GM18867 (cell line): ENCODE measurements at regions not wholly inside any gene's neighbourhood (a gene's known extent, or its start where the extent isn't known, plus 50 kb on each side); places are given as distances from the start of the nearest gene placed in this dataset.
A peak's percentile ranks its signal among the peaks of the same experiment; 100 is the strongest.
"Not testable (repeated sequence)": the region's sequence is repeated elsewhere in the genome, so short reads cannot be mapped to it uniquely, and the experiment has no call there.

Experiments
- ATAC-seq: cut with Tn5 transposase; IDR thresholded peaks from one replicate; pipeline ENCODE4 v1.9.1; 2021; ENCODE audit warnings: mild to moderate bottlenecking, moderate library complexity; ENCODE audit not compliant: unreplicated experiment

- no peak for ATAC-seq
Observed at GRCh38 chr1:199184180-199184579, 545.3 kb downstream of the PTPRC start.

DNA sequence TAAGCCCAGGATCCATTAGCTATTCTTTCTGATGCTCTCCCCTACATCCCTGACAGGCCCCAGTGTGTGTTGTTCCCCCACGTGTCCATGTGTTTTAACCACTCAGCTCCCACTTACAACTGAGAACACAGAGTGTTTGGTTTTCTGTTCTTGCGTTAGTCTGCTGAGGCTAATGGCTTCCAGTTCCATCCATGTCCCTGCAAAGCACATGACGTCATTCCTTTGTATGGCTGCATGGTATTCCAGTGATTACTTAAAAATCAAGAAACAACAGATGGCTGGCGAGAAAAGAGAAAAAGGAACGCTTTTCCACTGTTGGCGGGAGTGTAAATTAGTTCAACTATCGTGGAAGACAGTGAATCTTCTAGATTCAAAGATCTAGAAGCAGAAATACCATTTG, 556.0 kb downstream of the PTPRC start:
- no peak for ATAC-seq

- ATAC-seq, result no peak
Observed at GRCh38 chr1:199197695-199198094, 558.9 kb downstream of the PTPRC start.

DNA sequence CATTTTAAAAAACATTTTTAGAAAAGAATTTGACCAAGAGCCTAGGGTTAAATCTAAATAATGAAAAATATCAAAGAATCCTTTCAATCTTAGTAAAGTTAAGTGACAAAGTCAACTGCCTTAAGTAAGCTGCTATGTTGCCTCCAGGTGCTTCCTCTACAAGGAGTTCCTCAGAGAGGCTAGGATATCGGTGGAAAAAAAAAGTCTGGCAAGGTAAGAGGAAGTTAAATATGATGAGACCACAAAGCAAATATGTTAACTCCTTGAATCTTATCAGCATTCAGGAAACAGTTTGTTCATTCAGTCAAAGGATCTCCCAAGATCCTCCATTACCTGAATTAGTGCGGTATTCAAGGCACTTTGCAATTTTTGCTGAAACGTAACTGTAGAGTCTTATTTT, 563.5 kb downstream of the PTPRC start:
- ATAC-seq, result no peak

GRCh38 chr1:199204231-199204630, 565.4 kb downstream of the PTPRC start:
- ATAC-seq, result no peak

- no peak for ATAC-seq
Observed at GRCh38 chr1:199205740-199206441, 567.1 kb downstream of the PTPRC start.

DNA sequence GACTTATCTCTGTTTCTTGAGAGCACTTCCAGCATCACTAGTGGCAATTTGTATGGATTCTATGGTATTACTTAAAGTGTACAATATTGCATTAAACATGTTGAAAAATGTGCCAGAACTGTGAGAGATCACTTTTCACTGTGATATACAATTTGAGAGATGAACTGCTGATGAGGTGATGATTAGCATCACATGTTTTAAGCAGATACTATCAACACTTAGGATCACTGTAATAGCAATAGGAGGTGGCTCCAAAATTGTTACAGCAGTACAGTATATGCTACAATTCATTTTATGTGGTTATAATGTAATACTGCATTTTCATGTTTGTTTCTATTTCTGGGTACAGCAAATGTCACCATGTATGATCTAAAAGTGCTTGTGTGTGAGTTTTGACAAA, 570.0 kb downstream of the PTPRC start:
- no peak for ATAC-seq

DNA sequence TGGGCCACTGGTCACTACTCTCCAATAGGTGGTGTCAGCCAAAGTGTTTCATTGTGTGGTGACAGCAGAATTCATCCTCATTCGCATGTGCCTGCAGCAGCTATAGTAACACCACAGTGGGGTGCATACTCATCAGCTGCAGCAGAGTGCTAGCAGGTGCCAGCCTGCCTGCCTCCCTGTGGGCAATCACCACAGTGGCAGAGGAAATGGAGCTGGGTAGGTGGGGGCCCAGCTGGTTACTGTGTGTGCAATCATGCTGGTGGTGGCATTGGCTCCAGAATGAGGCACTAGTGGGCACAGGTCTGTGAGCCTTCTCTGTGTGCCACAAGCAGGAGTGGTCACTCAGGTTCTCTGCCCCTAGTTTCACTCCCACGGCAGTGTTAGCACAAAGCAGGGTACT, 579.2 kb downstream of the PTPRC start:
- no peak for ATAC-seq

- ATAC-seq, result no peak
Observed at GRCh38 chr1:199218533-199218932, 579.7 kb downstream of the PTPRC start.

DNA sequence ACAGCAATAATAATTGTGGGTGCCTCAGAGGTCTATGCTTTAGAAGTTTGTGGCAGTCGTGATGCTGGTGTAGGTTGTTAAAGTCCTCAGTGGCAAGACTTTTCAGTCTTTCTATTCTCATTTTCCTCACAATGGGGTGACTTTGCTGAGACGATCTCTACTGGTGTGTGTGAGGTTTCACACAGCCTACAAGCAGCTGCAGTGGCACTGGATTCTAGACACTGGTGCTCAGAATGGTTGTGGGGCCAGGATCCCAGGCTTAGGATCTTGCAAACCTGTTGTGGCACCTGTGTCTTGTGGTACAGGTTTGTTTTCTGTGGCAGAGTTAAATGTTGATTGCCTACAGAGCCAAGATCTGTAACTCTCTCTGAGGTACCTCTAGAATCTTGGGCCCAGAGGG, 581.2 kb downstream of the PTPRC start:
- ATAC-seq, result no peak

DNA sequence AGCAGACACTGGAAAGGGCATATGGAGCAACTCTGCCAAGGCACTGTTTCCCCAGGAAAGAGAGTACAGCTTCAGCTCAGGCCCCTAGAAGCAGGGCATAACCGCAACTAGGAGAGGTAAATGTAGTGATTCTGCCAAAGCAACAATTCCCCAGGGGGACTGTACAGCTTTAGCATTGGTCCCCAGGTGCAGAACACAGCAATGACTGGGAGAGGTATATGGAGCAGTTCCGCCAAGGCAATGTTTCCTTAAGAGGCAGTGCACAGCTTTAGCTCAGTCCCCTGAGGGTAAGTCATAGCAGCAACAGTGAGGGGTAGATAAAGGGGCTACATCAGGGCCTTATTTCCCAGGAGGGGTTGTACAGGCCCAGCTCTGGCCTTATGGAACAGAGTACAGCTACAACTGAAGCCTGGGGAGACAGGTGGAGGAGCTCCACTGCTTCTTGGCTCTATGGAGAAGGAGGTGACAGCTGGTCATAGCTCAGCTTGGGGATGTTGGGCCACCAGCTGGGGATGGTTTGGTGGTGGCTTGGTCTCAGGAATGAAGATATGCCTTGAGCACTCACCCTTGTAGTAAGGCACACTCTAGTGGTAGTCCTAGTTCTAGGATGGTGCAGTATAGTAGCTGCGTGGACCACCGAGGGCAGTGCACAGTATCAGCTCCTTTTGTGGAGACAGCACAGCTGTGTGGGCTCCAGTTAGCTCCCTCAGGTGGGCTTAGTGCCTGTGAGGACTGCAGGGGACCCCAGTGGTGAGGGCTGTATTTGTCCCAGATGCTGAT, 582.7 kb downstream of the PTPRC start:
- no peak for ATAC-seq

- ATAC-seq, result no peak
Observed at GRCh38 chr1:199223936-199224335, 585.1 kb downstream of the PTPRC start.

GRCh38 chr1:199226163-199226562, 587.3 kb downstream of the PTPRC start:
- ATAC-seq, result peak; percentile 74

DNA sequence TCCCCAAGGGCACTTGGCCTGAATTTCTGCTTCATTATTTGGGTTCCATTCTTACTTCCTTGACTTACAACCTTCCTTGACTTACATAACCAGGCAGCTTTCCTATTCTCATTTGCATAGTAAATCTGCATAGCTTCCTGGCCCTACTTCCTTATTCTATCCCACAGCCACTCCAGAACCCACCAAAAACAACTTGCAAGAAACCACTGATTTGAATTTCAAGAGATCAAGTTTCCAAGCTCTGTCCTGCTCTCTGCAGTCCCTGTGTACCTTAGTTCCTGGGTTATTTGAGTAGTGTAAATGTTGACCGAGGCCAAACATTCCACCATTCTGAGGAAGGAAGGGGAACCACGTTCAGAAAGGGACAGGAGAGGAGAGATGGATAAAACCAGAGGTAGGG, 603.3 kb downstream of the PTPRC start:
- no peak for ATAC-seq

DNA sequence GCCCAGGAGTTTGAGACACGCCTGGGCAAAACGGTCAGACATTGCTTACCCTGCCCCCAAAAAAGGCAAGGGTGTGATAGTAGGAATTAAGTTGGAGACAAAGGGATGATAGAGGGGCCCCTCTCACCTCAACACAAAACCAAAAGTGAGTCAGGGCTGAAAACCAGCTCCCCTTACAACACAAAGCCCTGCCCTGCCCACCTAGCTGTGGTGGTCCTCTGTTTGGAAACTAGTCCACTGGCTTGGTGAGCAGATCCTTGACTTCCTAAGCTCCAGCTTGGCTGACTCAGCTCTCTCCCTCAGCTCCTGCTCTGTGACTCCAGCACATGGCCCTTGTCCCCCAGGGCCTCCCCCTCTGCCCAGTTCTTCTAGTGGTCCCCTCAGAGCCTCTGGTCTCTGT, 603.8 kb downstream of the PTPRC start:
- no peak for ATAC-seq

DNA sequence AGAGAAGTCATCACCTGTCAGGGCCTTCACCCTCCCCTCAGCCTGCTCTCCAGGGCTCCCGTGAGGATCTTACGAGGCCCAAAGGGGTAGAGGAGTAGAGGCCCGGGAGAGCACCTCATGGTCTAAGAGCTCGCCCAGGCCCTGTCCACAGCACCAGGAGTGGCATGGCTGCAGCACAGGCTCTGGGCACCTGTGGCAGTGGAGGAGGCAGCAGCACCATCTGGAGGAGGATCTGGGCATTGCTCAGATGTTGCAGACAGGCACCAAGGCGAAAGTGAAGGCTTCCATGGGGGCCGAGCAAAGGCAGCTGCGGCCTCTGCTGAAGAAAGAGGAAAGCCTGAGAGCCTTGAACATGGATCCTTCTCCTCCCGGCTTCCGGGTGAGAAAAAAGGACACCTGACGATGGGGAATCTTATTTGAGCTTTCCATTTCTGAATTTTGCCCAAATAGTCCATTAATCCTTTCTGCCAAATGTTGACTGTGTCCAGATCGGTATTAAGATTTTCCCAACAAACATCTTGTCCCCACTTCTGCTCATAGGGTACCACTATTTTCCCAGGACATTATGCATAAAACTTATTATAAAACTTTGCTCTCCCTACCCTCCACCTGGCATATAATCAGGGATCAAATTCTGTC, 604.7 kb downstream of the PTPRC start:
- ATAC-seq, result peak; percentile 100

DNA sequence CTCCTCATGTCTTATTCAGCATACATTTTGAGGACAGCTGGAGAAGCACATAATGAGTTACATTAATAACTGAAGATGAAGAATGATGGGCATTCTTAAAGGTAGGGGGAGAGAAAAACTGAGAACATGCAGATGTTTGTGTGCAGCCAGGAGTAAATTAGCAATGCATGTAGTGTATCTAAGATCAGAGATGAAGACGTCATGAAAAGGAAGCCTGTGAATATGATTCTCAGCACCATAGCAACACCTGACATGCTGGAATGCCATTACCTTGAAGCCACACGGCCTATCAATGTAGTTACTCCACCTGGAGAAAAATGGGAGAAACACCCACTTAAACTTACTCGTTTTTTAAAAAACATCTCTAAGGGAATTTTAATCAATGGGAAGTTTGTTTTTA, 607.1 kb downstream of the PTPRC start:
- no peak for ATAC-seq

DNA sequence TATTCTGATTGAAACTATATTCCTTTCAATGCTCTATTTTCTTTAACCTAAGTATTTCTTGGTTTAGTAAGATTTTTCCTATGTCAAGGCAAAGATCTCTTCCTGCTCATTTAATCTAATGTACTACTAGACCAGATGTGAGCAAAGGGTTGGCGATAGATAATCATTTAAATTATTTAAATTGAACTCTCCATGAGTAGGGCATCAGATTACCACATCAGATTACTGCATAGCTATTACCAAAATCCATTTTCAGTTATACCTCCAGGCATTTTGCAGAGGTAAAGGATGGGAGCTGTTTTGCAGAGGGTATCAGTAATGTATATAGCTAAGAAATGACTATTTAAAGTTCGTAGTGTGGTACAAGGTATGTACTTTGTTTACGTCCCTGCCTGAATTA, 607.9 kb downstream of the PTPRC start:
- ATAC-seq, result no peak

- no peak for ATAC-seq
Observed at GRCh38 chr1:199247891-199248290, 609.1 kb downstream of the PTPRC start.

GRCh38 chr1:199254040-199254439, 615.2 kb downstream of the PTPRC start:
- not testable (repeated sequence) for ATAC-seq

GRCh38 chr1:199261328-199261727, 622.5 kb downstream of the PTPRC start:
- no peak for ATAC-seq

GRCh38 chr1:199264283-199264682, 625.4 kb downstream of the PTPRC start:
- no peak for ATAC-seq
